Sigmoid colon (tissue), 4 donors: ENCODE measurements at regions not wholly inside any gene's neighbourhood (a gene's known extent, or its start where the extent isn't known, plus 50 kb on each side); places are given as distances from the start of the nearest gene placed in this dataset.

Source experiments
- CTCF ChIP-seq, 4 experiments: fragments of 450-650 bp in 3 of 4; fragments of 200-600 bp in 1 of 4; IDR thresholded peaks; one replicate each; pipeline ENCODE4 v1.5.1; 2016 to 2019; ENCODE audit warnings: antibody characterized with exemption in 4 of 4, mild to moderate bottlenecking in 3 of 4, moderate library complexity in 2 of 4
- EP300 ChIP-seq, 4 donors: sonication (generic); formaldehyde crosslinking; IDR thresholded peaks; one replicate each; pipeline ENCODE4 v1.6.1; 2017; ENCODE audit warnings: antibody characterized with exemption in 4 of 4
- POLR2AphosphoS5 ChIP-seq, 4 donors: sonication (generic); formaldehyde crosslinking; IDR thresholded peaks; one replicate each; pipeline ENCODE4 v1.6.1; 2017; ENCODE audit warnings: antibody characterized with exemption in 4 of 4

DNA sequence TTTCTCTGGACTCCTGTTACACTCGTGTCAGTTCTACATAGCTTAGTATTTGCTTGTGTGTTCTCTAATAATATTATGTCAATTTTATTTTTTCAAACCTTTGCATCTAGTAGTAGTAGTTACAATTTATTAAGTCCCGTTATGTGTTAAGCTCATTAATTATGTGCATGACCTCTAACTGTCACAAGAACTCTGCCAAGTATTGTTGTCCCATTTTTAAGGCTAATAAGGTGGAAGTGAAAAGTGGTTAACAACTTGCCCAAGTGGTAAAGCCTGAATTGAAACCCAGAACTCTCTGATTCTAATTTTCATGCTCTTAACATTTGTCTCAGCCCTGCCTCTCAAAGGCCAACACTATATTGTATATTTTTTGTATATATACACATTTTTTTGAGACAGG is 221.6 kb downstream of the DMRT2 start:
- no peak for TF ChIP-seq CTCF (IDR thresholded peaks at IDR 0.05)
- TF ChIP-seq POLR2AphosphoS5 (IDR thresholded peaks at IDR 0.05) = no peak
- no peak for TF ChIP-seq EP300 (IDR thresholded peaks at IDR 0.05)
